ENCODE measurements at regions not wholly inside any gene's neighbourhood (a gene's known extent, or its start where the extent isn't known, plus 50 kb on each side); places are given as distances from the start of the nearest gene placed in this dataset.
"Not testable (repeated sequence)": the region's sequence is repeated elsewhere in the genome, so short reads cannot be mapped to it uniquely, and the experiment has no call there.

DNA sequence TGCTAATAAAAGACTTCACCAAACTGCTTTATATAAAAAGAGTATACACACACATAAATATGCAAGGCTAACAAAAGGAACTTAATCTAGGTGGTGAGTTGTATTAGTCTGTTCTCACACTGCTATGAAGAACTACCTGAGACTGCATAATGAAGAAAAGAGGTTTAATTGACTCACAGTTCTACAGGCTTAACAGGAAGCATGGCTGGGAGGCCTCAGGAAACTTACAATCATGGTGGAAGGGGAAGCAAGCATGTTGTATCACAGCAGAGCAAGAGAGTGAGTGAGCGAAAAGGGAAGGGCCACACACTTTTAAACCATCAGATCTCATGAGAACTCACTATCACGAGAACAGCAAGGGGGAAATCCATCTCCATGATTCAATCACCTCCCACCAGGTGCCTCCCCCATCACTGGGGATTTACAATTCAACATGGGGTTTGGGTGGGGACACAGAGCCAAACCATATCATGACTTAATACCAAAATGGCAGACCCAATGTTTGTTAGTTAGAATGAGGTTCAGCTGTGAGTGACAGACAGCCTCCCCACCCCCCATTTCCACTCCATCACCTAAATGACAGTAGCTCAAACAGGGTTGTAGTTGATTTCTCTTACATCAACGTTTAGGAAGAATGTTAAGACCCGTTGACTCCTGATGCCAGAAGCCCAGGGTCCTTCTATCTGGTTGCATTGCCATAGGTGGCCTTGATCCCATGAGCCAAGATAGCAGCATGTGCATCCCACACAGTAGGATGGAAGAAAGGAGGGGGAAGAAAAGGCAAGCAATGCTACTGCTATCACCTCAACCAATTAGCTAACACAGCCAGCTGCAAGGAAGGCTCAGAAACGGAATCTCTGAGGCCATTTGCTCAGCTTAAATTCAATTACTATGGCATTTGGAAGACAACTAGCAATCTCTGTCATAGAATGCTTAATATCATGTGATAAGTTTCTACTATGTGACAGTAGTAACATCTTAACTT lies 77.0 kb downstream of the CCDC71L start:
- no peak for DNase-seq (ENCODE audit: low spot score)

DNA sequence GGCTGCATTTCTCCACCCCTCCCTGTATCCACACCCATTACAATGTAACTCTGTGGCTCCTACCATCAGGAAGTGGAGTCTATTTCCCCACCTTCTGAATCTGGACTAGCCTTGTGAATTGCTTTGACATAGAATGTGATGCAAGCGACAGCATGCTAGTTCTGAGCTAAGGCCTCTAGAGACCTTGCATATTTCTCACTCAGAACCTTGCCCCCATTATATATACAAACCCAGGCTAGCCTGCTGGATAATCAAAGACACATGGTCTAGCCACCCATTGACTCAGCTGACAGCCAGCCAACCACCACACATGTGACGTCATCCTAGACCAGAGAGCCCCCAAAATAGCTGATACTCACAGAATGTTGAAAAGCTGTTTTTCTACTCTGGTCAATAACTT lies 77.9 kb downstream of the CCDC71L start:
- no peak for DNase-seq (ENCODE audit: low spot score)

DNA sequence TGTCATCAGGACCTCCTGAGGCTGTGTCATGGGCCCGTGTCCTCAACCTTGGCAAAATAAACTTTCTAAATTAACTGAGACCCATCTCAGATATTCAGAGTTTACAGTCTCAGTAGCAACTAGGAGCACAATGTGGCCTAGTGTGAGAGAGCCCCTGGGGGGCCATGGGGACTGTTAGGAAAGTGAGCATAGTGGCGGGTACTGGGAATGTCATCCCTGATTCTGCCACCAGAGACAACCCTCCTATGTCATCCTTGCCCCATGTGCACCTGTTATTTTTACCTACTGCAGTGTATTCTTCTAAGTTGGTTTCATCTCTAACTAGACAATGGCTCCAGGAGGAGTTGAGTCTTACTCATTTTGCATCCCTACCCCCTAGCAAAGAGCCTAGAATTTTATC lies 78.6 kb downstream of the CCDC71L start:
- DNase-seq (ENCODE audit: low spot score): no peak

DNA sequence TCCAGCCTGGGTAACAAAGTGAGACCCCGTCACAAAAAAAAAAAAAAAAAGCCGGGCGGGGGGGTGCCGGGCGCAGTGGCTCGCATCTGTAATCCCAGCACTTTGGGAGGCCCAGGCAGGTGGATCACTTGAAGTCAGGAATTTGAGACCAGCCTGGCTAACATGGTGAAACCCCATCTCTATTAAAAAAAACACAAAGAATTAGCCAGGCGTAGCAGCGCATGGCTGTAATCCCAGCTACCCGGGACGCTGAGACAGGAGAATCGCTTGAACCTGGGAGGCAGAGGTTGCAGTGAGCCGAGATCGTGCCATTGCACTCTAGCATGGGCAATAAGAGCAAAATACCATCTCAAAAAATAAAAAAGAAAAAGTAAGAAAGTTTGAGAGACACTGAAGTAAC lies 81.9 kb downstream of the CCDC71L start:
- not testable (repeated sequence) for DNase-seq (ENCODE audit: low spot score)

DNA sequence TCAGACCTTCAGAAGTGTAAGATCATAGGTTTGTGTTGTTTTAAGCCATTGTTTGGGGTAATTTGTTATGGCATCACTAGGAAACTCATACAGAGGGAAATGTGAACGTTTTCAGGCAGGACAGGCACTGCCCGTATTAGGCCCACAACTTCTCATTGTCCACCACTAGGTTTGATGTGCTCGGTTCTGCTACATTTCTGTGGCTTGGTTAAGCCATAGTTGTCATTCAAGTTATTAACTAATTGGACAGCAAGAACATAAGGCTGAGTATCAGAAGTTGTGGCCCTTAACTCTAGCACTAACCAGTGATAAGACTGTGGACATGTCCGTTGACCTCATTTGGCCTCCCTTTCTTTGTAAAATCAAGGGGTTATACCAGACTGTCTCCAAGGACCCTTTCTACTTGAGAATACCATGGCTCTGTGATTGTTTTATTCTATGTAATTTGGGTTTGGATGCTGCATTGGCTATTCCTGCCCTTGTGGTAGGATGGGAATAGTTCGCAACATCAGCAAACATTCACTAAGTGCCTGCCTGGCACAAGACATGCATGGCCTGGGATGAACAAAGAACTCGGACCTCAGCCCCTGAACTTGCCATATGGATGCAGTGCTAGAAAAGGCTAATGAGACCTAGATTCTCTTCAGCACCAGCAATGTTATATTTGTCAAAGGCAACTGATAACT lies 85.7 kb downstream of the CCDC71L start:
- DNase-seq (ENCODE audit: low spot score): no peak

DNA sequence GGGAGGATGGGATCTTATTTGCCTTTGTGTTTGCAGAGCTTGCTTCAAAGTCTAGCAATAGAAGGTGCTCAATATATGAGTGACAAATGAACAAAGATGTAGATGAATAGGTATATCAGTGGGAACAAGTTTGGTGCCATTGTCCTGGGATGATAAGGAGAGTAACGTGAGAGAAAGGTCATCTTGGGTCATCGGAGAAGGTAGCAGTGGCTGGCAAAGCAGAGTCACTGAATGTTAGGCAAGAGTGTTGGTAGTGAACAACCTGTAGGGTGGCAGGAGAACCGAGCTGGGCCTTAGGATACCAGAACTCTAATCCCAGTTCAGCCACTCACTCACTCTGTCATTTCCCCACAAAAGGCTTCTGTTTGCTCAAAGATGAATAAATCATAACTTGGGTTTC lies 87.2 kb downstream of the CCDC71L start:
- no peak for DNase-seq (ENCODE audit: low spot score)

DNA sequence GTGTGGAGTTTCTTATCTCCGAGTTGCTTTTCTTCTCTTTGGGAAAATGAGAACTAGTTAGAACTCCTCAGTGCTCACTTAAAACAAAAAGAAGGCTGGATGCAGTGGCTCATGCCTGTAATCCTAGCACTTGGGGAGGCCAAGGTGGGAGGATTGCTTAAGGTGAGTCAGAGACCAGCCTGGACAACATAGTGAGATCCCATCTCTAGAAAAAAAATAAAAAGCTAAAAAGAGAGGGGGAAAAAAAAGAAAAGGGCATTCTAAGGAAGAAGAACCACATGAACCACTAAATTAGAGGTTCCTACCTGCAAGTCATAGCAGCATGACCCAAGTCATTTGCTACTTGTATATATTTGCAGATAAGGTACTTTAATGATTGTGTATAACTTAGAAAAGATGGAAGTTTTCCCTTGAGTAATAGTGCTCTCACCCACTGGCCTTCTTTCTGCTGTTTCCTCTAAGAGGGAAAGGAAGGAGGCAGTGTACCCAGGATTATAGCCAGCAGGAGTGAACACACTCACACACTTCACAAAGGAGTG lies 87.8 kb downstream of the CCDC71L start:
- no peak for DNase-seq (ENCODE audit: low spot score)

DNA sequence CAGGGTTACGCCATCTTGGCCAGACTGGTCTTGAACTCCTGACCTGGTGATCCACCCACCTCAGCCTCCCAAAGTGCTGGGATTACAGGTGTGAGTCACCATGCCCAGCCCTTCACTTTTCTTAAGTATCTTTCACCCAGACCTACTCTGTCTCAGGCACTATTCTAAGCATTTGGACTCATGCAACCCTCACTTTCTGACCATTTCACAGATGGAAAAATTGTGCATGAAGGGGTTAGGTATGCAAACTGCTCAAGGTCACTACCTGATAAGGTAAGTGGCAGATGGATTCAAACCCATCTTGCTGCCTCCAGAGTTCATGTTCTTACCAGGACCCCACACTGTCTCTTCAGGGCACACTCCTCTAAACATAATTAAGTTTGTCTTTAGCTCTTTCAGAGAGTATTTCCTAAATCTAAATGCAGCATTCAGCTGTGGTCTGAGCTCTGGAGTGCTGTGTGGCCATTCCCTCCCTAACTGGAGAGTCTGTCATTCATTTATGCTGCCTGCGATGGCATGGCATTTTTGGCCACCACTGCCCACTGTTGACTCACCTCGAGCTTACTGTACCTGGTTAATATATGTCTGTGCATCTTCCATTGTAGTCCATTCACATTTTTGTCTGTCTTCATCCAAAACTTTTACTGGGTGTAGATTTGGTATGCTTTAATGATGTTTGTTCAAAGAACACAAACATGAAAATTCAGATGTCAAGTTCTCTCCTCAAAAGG lies 88.4 kb downstream of the CCDC71L start:
- DNase-seq (ENCODE audit: low spot score): no peak

DNA sequence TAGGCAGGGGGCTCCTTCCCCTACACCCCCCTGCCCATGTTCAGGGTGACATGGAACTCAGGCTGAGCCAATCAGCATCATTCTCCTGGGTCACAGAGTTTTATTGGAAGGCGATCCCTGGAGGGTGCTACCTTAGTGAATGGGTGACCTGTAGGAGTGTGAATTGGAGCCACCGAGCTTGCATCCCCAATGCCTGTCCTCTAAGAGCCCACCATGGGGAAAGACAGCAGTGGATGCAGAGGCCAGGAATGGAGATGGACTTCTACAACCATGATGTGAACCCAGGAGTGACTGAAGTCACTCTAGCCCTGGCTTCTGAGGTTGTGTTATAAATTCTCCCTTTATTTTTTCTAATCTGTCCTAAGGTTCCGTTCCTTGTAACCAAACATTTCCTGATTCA lies 89.4 kb downstream of the CCDC71L start:
- DNase-seq (ENCODE audit: low spot score): no peak

DNA sequence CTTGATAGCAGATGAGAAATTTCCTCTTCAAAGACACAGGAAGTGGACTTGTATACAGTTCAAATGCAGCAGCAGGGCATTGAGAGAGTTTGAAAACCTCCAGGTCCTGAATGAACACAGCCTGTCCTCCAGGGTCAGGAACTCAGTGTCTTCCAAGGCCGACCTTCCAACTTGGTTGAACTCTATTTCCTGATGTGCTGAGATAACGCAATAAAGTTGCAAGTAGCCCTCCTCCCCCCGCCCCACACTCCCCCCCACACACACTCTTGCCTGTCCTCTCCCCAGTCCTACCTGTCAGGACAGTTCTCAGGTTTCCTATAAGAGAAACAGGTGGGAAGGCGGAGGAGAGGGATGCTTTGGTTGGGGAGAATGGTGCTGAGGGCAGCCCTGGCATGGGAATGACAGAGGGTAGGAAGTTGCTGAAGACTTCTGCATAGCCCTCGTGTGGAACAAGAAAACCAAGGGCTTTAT lies 90.0 kb downstream of the CCDC71L start:
- no peak for DNase-seq (ENCODE audit: low spot score)

DNA sequence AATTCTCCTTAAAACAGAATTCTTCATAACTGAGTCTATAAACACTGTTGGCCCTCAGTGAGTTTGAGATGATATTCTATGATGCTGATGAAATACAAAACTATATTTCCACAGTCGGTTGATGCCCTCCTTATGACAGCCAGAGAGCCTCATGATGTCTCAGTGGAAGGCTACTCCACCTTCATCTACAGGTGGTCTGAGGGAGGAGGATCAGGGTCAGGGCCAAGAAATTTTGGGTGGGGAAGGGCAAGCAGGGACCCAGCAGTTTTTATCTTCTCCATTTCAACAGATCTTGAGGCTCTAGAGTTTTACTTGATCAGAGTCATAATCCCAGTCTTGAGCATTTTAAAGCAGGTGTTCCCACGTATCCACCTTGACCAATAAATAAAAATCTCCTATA lies 90.8 kb downstream of the CCDC71L start:
- no peak for DNase-seq (ENCODE audit: low spot score)

DNA sequence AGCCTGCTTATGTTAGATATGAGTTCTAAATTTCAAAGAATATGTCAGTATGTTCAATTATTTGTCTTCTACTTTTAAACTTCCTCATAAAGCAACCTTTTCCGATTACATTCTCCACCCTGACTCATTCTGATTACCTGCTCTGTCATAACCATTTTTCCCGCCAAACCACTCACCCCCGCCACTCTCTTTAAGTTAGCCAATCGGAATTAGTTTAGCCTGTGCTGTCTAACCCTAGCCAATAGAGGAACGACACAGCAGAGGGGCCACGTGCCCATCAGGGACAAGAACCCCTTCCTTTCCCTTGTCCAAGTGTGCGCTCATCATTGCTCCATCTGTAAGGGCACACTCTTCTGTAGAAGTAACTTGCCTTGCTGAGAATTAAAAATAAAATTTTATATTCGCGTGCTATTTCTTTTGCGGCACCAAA lies 91.4 kb downstream of the CCDC71L start:
- no peak for DNase-seq (ENCODE audit: low spot score)

DNA sequence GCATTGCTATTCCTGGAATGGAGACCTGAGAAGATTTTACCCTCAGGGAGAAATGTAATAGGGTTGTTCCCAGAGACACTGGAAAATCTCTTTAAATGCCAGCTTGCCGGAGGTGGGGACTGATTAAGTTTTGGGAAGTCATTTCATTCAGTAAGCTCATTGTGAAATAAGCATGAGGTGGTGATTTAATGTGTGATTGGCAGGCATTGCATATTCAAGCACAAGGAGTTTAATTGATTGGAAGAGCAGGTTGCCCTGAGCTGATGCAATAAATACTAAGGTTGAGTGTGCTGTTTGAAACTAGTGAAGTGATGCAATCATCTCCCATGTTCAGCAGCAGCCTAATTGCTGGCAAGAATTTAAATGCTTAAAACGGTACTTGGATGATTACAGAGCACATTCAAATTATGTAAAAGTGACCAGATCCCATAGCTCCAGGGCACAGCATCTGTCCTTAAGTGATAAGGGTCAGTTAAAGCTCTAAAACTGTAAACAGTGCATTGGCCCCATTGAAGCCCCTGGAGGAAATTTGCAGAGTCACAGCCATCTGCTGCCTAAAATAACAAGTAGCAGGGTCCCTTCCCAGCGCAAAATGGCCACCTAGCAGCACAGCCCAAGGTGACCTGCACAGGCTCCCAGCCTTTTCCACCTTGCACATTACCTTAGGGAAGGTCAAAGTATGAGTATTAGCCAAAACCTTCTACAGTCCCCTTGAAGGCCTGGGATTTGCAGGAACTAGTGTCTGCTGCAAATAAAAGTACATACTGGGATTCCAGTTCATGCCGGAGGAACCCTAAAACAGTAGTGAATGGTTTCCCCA lies 92.1 kb downstream of the CCDC71L start:
- no peak for DNase-seq (ENCODE audit: low spot score)

DNA sequence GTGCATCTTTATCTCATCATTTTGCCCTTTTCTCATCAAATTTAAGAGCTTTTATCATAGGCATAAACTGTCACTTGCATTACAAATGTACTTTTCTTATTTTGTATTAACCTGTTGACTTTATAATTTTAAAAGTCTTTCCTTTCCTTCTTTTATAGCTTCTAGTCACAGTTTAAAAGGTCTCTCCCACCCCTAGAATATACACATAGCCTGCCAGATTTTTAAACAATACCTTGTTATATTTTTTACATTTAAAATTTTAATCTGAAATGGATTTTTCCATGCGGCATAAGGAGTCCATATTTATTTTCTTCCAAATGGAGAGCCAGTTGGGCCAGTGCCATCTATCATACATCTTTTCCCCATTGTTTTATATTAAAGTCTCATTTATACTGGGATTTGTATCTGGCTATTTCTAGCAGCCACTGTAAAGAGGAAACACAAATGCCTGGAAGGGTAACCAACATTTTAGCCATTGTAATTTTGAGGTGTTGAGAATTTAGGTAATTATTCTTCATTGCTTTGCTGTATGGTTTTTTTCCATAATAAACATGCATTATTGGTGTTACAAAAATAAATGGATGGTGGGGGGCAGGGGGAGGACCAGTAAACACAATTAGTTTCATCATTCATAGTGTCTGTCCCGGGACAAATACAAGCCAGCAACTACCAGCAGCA lies 92.8 kb downstream of the CCDC71L start:
- DNase-seq (ENCODE audit: low spot score): no peak

DNA sequence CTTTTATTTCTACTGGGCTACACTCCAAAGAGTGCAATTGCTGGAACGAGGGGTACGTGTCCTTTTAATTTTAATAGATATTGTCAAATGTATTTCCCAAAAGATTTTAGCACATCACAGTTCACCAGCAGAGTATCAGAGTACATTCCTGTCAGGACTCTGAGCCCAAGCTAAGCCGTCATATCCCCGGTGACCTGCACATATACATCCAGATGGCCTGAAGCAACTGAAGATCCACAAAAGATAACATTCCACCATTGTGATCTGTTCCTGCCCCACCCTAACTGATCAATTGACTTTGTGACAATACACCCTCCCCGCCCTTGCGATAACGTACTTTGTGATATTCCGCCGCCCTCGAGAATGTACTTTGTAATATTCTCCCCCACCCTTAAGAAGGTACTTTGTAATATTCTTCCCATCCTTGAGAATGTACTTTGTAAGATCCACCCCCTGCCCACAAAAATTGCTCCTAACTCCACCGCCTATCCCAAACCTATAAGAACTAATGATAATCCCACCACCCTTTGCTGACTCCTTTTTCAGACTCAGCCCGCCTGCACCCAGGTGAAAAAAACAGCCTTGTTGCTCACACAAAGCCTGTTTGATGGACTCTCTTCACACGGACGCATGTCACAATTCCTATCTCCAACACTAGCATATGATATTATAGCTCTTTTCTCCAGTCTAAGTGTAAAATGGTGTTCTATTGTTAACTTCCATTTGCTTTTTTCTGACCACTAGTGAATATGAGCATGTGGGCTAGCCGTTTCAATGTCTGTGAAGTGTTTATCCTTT lies 93.6 kb downstream of the CCDC71L start:
- DNase-seq (ENCODE audit: low spot score): not testable (repeated sequence)

DNA sequence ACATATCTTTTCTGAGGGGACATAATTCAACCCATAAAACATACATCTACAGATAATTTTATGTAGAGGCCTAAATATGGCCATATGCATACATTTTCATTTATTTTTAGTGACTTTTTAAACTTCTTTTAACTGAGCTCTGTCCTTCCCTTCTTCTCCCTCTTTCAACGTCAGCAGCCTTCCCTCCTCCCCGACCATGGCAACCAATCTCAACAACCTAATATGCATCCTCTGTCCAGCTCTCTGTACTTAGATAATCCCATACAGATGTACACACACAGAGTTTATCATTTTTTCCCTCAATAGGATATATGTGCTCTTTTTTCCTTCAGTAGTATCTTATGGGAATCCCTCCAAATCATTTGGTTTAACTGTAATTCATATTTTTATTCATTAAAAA lies 94.3 kb downstream of the CCDC71L start:
- DNase-seq (ENCODE audit: low spot score): no peak

DNA sequence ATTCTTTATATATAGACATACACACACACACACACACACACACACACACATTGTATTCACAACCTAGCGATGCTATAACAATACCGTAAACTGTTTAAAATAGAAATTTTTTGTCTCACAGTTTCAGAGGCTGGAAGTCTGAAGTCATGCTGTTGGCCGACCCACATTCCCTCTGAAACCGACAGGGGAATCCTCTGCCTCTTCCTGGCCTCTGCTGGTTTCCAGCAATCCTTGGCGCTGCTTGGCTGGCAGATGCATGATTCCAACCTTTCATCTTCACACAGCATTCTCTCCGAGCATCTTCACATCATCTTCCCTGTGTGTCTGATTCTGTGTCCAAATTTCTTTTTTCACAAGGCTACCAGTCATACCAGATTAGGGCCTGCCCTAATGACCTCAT lies 94.8 kb downstream of the CCDC71L start:
- no peak for DNase-seq (ENCODE audit: low spot score)

DNA sequence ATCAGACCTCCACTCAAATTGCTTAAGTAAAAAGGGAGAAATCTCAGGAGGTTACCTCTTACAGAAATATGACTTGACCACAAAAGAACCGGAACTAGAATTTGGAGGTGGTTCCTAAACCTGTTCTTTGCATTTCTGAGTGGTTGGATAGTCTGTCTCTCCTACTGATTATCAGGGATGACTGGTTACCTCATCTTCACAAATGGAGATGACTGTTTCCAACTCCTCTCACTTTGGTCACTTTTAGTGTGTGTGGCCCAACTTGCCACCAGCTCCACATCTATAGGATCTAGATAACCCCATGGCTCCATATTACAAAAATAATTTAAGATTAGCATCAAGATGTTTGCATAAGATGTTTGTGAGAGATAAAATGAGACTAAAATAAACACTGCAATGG lies 95.5 kb downstream of the CCDC71L start:
- DNase-seq (ENCODE audit: low spot score): no peak

DNA sequence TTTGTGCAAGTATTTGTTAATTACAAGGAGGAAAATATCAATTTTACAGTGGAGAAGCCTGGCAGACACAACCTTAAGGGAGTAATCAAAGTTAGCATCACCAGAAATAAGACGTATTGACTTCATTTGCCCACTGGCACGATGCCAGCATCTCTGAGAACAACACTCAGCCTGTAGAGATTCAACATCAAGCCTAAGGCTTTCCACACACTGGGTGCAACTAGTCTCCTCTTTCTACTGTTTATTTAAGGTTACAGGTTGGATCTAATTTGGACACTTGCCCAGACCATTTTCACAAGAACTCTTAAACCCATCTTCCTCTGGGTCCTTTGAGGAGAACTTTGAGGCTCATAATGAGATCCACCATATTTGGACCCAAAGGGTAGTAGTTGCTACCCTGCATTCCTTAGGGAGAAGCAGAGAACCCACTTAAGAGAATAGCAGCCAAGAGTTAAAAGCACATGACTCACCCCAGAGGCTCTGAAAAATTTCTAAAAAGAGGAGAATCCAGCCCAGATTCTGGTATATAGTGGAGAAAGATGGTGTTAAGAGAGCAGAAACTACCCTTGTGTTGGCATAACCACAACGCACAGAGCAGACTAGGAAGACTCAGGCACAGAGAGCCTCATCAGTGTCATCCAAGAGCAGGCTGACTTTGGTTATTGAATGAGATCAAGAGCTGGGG lies 97.3 kb downstream of the CCDC71L start:
- no peak for DNase-seq (ENCODE audit: low spot score)
